ENCODE measurements at regions not wholly inside any gene's neighbourhood (a gene's known extent, or its start where the extent isn't known, plus 50 kb on each side); places are given as distances from the start of the nearest gene placed in this dataset.
A peak's percentile ranks its signal among the peaks of the same experiment; 100 is the strongest.

GRCh38 chr13:76461484-76461883, 424.7 kb downstream of the KCTD12 start:
- Histone ChIP-seq H3K36me3 (ENCODE audit: control insufficient read depth, insufficient read depth, low read length) (no peaks in the 10 kb centered on the region), H3K4me3 (ENCODE audit: low read depth, low read length) (no peak overlapping the region), H3K27me3 (ENCODE audit: control insufficient read depth, insufficient read depth, low read length) (no peaks in the 10 kb centered on the region)
- no peak for TF ChIP-seq CTCF (IDR thresholded peaks at IDR 0.05; ENCODE audit: insufficient read depth, low read length, severe bottlenecking)
- FAIRE-seq (no peak), DNase-seq (ENCODE audit: low read depth) (no peak)

GRCh38 chr13:76459863-76460262, 426.3 kb downstream of the KCTD12 start:
- FAIRE-seq (no peak), DNase-seq (ENCODE audit: low read depth) (no peak)

GRCh38 chr13:76455960-76456359, 430.2 kb downstream of the KCTD12 start:
- DNase-seq (ENCODE audit: low read depth) (peak; percentile 36), FAIRE-seq (no peak)
- Histone ChIP-seq H3K27me3 (ENCODE audit: control insufficient read depth, insufficient read depth, low read length) (no peaks in the 10 kb centered on the region), H3K36me3 (ENCODE audit: control insufficient read depth, insufficient read depth, low read length) (no peaks in the 10 kb centered on the region), H3K4me3 (ENCODE audit: low read depth, low read length) (no peak overlapping the region)
- TF ChIP-seq CTCF (IDR thresholded peaks at IDR 0.05; ENCODE audit: insufficient read depth, low read length, severe bottlenecking), result no peak

More at GRCh38 chr13:76459863-76460262, 426.3 kb downstream of the KCTD12 start:
- Histone ChIP-seq H3K4me3 (ENCODE audit: low read depth, low read length) (no peak overlapping the region), H3K27me3 (ENCODE audit: control insufficient read depth, insufficient read depth, low read length) (no peaks in the 10 kb centered on the region), H3K36me3 (ENCODE audit: control insufficient read depth, insufficient read depth, low read length) (no peaks in the 10 kb centered on the region)
- TF ChIP-seq CTCF (IDR thresholded peaks at IDR 0.05; ENCODE audit: insufficient read depth, low read length, severe bottlenecking), result no peak

GRCh38 chr13:76454991-76455390, 431.2 kb downstream of the KCTD12 start:
- Histone ChIP-seq H3K36me3 (ENCODE audit: control insufficient read depth, insufficient read depth, low read length) (no peaks in the 10 kb centered on the region), H3K27me3 (ENCODE audit: control insufficient read depth, insufficient read depth, low read length) (no peaks in the 10 kb centered on the region), H3K4me3 (ENCODE audit: low read depth, low read length) (no peak overlapping the region)
- FAIRE-seq, result no peak
- TF ChIP-seq CTCF (IDR thresholded peaks at IDR 0.05; ENCODE audit: insufficient read depth, low read length, severe bottlenecking), result no peak
- no peak for DNase-seq (ENCODE audit: low read depth)

- DNase-seq (ENCODE audit: low read depth) (no peak), FAIRE-seq (no peak)
- H3K27me3 ChIP-seq (ENCODE audit: control insufficient read depth, insufficient read depth, low read length), result no peaks in the 10 kb centered on the region
- no peaks in the 10 kb centered on the region for H3K36me3 ChIP-seq (ENCODE audit: control insufficient read depth, insufficient read depth, low read length)
- H3K4me3 ChIP-seq (ENCODE audit: low read depth, low read length), result no peak overlapping the region
- TF ChIP-seq CTCF (IDR thresholded peaks at IDR 0.05; ENCODE audit: insufficient read depth, low read length, severe bottlenecking), result no peak
Observed at GRCh38 chr13:76449716-76450115, 436.5 kb downstream of the KCTD12 start.

- FAIRE-seq, result no peak
- DNase-seq (ENCODE audit: low read depth), result no peak
- no peak for TF ChIP-seq CTCF (IDR thresholded peaks at IDR 0.05; ENCODE audit: insufficient read depth, low read length, severe bottlenecking)
- H3K36me3 ChIP-seq (ENCODE audit: control insufficient read depth, insufficient read depth, low read length), result no peaks in the 10 kb centered on the region
- no peak overlapping the region for H3K4me3 ChIP-seq (ENCODE audit: low read depth, low read length)
- H3K27me3 ChIP-seq (ENCODE audit: control insufficient read depth, insufficient read depth, low read length), result no peaks in the 10 kb centered on the region
Observed at GRCh38 chr13:76446191-76446590, 440.0 kb downstream of the KCTD12 start.

All from bronchial epithelial cell (primary cell).